ENCODE measurements at regions not wholly inside any gene's neighbourhood (a gene's known extent, or its start where the extent isn't known, plus 50 kb on each side); places are given as distances from the start of the nearest gene placed in this dataset.

- Mint-ChIP-seq H3K4me3 (no peak overlapping the region), H3K4me1 (peaks cover under 1 to 3% (median 3%) of the 10 kb centered on the region in 3 donors), H3K9me3 (peaks cover 0 to 5% (median 4%) of the 10 kb centered on the region in 3 donors), H3K36me3 (peaks cover 4% of the 10 kb centered on the region), H3K27me3 (no peaks in the 10 kb centered on the region), H3K27ac (no peak overlapping the region)
These were observed 589.4 kb upstream of the ADGRL4 start for GRCh38 chr1:79595931-79596330.

GRCh38 chr1:79594121-79594698 lies 587.7 kb upstream of the ADGRL4 start:
- H3K4me1 Mint-ChIP-seq = no peaks in the 10 kb centered on the region
- peaks cover 4% of the 10 kb centered on the region for H3K36me3 Mint-ChIP-seq
- peaks cover 0 to 2% (median 0%) of the 10 kb centered on the region in 3 donors for H3K9me3 Mint-ChIP-seq
- no peaks in the 10 kb centered on the region for H3K27me3 Mint-ChIP-seq
- H3K4me3 Mint-ChIP-seq = no peak overlapping the region
- no peak overlapping the region for H3K27ac Mint-ChIP-seq

DNA sequence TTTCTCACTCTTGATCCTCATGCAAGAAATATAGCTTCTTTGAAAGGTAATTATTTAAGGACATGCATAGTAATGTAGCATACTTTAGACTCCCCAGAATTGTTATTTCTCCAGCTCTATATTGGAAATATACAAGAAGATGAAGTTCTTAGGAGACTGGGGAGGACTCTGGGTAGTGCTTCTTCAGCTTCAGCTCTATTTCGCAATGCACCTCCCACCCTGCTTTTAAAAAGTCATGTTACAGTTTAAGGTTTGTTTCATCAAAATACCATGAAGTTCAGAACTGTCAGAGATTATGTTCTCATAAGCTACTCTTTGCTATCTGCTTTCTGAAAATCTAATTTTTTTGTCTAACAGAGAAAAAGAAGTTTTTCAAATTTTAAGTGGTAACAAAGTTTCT lies 586.2 kb upstream of the ADGRL4 start:
- Mint-ChIP-seq H3K27ac (no peak overlapping the region), H3K4me3 (no peak overlapping the region), H3K36me3 (peaks cover 4% of the 10 kb centered on the region), H3K4me1 (peaks cover 6 to 7% (median 6%) of the 10 kb centered on the region in 3 donors), H3K27me3 (no peaks in the 10 kb centered on the region), H3K9me3 (no peaks in the 10 kb centered on the region)

GRCh38 chr1:79588719-79589118 lies 582.2 kb upstream of the ADGRL4 start:
- Mint-ChIP-seq H3K4me3 (peak overlapping the region in 1 of 4 donors; percentile 58), H3K27me3 (no peaks in the 10 kb centered on the region), H3K4me1 (peaks cover 6 to 10% (median 7%) of the 10 kb centered on the region in 3 donors), H3K9me3 (no peaks in the 10 kb centered on the region), H3K27ac (peak overlapping the region in 1 of 3 donors; percentile 6), H3K36me3 (no peaks in the 10 kb centered on the region)

DNA sequence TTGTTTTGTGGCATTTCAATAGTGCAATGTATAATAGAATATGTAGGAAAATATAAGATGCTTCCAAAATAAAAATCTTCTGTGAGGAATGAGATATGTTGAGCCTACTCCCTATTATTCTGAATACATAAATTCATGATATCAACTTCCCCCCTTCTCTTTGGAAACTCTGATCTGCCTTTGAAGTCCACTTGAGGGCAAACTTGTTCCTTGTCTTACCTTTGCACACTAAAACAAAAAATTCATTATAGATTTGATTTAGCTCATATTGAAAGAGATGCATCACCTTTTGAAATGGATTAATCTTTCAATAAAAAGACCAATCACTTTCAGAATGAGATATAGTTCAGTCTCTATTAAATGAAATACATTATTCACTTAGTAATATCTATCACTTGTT lies 580.7 kb upstream of the ADGRL4 start:
- H3K4me1 Mint-ChIP-seq = peaks cover 6 to 10% (median 7%) of the 10 kb centered on the region in 3 donors
- H3K27me3 Mint-ChIP-seq = no peaks in the 10 kb centered on the region
- no peak overlapping the region for H3K4me3 Mint-ChIP-seq
- no peak overlapping the region for H3K27ac Mint-ChIP-seq
- peaks cover 0 to 5% (median 0%) of the 10 kb centered on the region in 3 donors for H3K9me3 Mint-ChIP-seq
- no peaks in the 10 kb centered on the region for H3K36me3 Mint-ChIP-seq

- H3K4me3 Mint-ChIP-seq = no peak overlapping the region
- H3K9me3 Mint-ChIP-seq = peaks cover 0 to 5% (median 0%) of the 10 kb centered on the region in 3 donors
- H3K4me1 Mint-ChIP-seq = peaks cover 6 to 10% (median 7%) of the 10 kb centered on the region in 3 donors
- no peak overlapping the region for H3K27ac Mint-ChIP-seq
- no peaks in the 10 kb centered on the region for H3K36me3 Mint-ChIP-seq
- H3K27me3 Mint-ChIP-seq = no peaks in the 10 kb centered on the region
These were observed 579.3 kb upstream of the ADGRL4 start for GRCh38 chr1:79585801-79586200.

GRCh38 chr1:79575424-79575823 lies 568.9 kb upstream of the ADGRL4 start:
- H3K27ac Mint-ChIP-seq = no peak overlapping the region
- peaks cover 0 to 2% (median 0%) of the 10 kb centered on the region in 3 donors for H3K4me1 Mint-ChIP-seq
- no peak overlapping the region for H3K4me3 Mint-ChIP-seq
- peaks cover 0 to 2% (median 0%) of the 10 kb centered on the region in 3 donors for H3K9me3 Mint-ChIP-seq
- peaks cover 2% of the 10 kb centered on the region for H3K27me3 Mint-ChIP-seq
- no peaks in the 10 kb centered on the region for H3K36me3 Mint-ChIP-seq

DNA sequence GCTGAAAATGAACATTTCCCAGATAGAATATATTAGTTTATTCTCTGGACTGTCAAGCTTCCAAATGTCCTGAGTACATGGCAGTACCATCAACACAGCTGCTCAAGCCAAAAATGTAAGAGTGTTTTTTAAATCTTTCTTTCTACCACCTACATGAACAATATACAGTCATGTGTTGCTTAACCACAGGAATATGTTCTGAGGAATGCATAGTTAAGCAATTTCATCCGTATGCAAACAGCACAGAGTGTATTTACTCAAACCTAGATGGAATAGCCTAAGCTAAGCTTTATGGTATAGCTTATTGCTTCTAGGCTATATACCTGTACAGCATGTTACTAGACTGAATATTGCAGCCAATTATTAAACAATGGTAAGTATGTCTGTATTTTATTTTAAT lies 561.9 kb upstream of the ADGRL4 start:
- H3K4me1 Mint-ChIP-seq = no peaks in the 10 kb centered on the region
- H3K4me3 Mint-ChIP-seq = no peak overlapping the region
- no peaks in the 10 kb centered on the region for H3K27me3 Mint-ChIP-seq
- H3K36me3 Mint-ChIP-seq = no peaks in the 10 kb centered on the region
- H3K27ac Mint-ChIP-seq = no peak overlapping the region
- H3K9me3 Mint-ChIP-seq = peaks cover 3 to 5% (median 3%) of the 10 kb centered on the region in 3 donors

- Mint-ChIP-seq H3K27ac (no peak overlapping the region), H3K4me3 (no peak overlapping the region), H3K4me1 (no peaks in the 10 kb centered on the region), H3K27me3 (peaks cover 4% of the 10 kb centered on the region), H3K36me3 (no peaks in the 10 kb centered on the region), H3K9me3 (peaks cover 6 to 12% (median 11%) of the 10 kb centered on the region in 3 donors)
These were observed 555.0 kb upstream of the ADGRL4 start for GRCh38 chr1:79561521-79561978.

GRCh38 chr1:79556189-79556588 lies 549.7 kb upstream of the ADGRL4 start:
- Mint-ChIP-seq H3K36me3 (no peaks in the 10 kb centered on the region), H3K27me3 (peaks cover 4% of the 10 kb centered on the region), H3K4me1 (no peaks in the 10 kb centered on the region), H3K4me3 (no peak overlapping the region), H3K9me3 (peaks cover 3 to 8% (median 7%) of the 10 kb centered on the region in 3 donors), H3K27ac (no peak overlapping the region)

DNA sequence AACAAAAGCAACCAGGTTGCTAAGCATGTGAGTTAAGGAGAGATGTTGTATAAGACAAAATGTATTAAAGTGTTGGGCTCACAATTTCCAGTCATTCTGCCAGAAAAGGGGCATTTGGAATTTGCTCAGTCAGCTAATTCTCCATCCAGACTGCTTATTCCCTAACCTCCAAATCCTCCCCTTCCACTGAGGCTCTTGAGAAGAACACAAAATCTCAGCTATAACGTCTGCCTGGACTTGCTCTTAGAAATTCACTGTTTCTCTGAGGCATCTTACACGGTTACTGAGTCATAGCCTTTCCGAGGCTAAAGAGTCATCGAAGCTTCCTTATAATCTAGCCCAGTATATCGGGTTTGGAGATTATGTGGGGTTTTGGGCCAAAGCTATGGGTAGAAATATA lies 548.2 kb upstream of the ADGRL4 start:
- Mint-ChIP-seq H3K36me3 (no peaks in the 10 kb centered on the region), H3K27me3 (peaks cover 4% of the 10 kb centered on the region), H3K27ac (no peak overlapping the region), H3K4me3 (no peak overlapping the region), H3K9me3 (peaks cover 0 to 4% (median 0%) of the 10 kb centered on the region in 3 donors), H3K4me1 (no peaks in the 10 kb centered on the region)

DNA sequence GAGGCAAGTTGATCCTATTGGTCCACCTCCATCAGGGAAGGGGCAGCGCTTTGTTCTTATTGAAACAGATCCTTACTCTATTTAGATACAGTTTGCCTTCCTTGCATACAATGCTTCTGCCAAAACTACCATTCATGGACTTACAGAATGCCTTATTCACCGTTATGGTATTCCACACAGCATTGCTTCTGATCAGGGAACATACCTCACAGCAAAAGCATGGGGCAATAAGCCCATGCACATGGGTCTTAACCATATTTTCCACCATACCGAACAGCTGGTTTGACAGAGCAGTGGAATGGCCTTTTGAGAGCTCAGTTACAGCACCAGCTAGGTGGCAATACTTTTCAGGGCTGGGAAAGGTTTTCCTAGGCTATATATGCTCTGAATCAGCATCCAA lies 544.8 kb upstream of the ADGRL4 start:
- Mint-ChIP-seq H3K9me3 (peaks cover 0 to under 1% (median 0%) of the 10 kb centered on the region in 3 donors), H3K27ac (no peak overlapping the region), H3K4me1 (no peaks in the 10 kb centered on the region), H3K4me3 (no peak overlapping the region), H3K27me3 (peaks cover 1% of the 10 kb centered on the region), H3K36me3 (peaks cover 1% of the 10 kb centered on the region)

DNA sequence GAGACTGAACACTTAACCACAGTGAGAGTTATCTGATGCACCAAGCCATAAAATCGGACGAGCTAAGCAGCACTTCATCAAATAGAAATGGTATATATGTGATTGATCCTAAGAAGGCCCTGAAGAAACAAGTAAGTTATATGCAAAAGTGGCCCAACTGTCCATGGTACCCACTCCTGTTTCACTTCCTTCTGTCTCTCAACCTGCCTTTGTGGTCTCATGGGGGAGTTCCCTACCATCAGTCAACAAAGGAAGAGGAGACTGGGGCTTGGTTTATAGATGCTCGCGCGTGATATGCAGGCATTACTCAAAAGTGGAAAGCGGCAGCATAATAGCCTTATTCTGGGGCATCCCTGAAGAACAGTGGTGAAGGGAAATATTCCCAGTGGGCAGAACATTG lies 543.9 kb upstream of the ADGRL4 start:
- peaks cover 1% of the 10 kb centered on the region for H3K27me3 Mint-ChIP-seq
- no peaks in the 10 kb centered on the region for H3K4me1 Mint-ChIP-seq
- H3K4me3 Mint-ChIP-seq = no peak overlapping the region
- no peak overlapping the region for H3K27ac Mint-ChIP-seq
- no peaks in the 10 kb centered on the region for H3K9me3 Mint-ChIP-seq
- H3K36me3 Mint-ChIP-seq = peaks cover 1% of the 10 kb centered on the region

- Mint-ChIP-seq H3K36me3 (peaks cover 1% of the 10 kb centered on the region), H3K9me3 (no peaks in the 10 kb centered on the region), H3K27ac (no peak overlapping the region), H3K27me3 (peaks cover 1% of the 10 kb centered on the region), H3K4me3 (no peak overlapping the region), H3K4me1 (no peaks in the 10 kb centered on the region)
These were observed 542.7 kb upstream of the ADGRL4 start for GRCh38 chr1:79549201-79549600.

GRCh38 chr1:79547514-79547913 lies 541.0 kb upstream of the ADGRL4 start:
- no peaks in the 10 kb centered on the region for H3K9me3 Mint-ChIP-seq
- H3K4me3 Mint-ChIP-seq = no peak overlapping the region

GRCh38 chr1:79543394-79543793 lies 536.9 kb upstream of the ADGRL4 start:
- Mint-ChIP-seq H3K4me3 (no peak overlapping the region), H3K27me3 (no peaks in the 10 kb centered on the region), H3K9me3 (peaks cover 0 to 3% (median 0%) of the 10 kb centered on the region in 3 donors), H3K27ac (no peak overlapping the region), H3K36me3 (no peaks in the 10 kb centered on the region), H3K4me1 (no peaks in the 10 kb centered on the region)

More at GRCh38 chr1:79547514-79547913, 541.0 kb upstream of the ADGRL4 start:
- Mint-ChIP-seq H3K27me3 (peaks cover 1% of the 10 kb centered on the region), H3K36me3 (peaks cover 1% of the 10 kb centered on the region), H3K27ac (peak overlapping the region in 1 of 3 donors; percentile 18), H3K4me1 (no peaks in the 10 kb centered on the region)
